ENCODE measurements at regions not wholly inside any gene's neighbourhood (a gene's known extent, or its start where the extent isn't known, plus 50 kb on each side); places are given as distances from the start of the nearest gene placed in this dataset.

- ChIA-PET CTCF (no interaction called here), POLR2A (no interaction called here)
- no peak for TF ChIP-seq CTCF (IDR thresholded peaks at IDR 0.05; ENCODE audit: insufficient read depth, low read length, missing control alignments)
- no peak overlapping the region for H3K4me3 ChIP-seq (ENCODE audit: low read depth, low read length)
- DNase-seq (ENCODE audit: low read depth, low spot score): no peak
Measured at GRCh38 chrX:39509157-39509556, 588.6 kb downstream of the BCOR start.

DNA sequence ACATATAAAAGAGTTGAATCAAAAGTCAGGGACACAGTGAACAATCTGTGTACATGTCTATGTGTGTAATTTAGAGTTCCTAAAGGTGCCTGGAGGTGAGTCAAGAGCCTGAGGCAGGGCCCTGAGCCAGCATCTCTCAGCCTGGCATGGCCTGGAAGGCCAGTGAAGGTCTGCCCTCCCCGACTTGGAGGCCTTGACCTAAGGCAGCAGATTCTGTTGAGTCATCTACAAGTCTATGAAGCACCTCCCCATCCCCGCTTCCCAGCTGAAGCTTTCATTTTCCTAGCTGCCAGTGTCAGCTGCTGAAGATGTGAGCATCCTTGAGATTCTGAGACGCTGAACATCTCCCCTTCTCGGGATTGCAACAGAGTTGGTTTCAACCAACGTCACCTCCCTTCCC, 583.9 kb downstream of the BCOR start:
- CTCF ChIA-PET: no interaction called here

GRCh38 chrX:39514801-39515200, 583.0 kb downstream of the BCOR start:
- no peak for DNase-seq (ENCODE audit: low read depth, low spot score)
- ChIA-PET POLR2A (no interaction called here), CTCF (no interaction called here)
- no peak overlapping the region for H3K4me3 ChIP-seq (ENCODE audit: low read depth, low read length)
- TF ChIP-seq CTCF (IDR thresholded peaks at IDR 0.05; ENCODE audit: insufficient read depth, low read length, missing control alignments): no peak

More for the DNA sequence above, 583.9 kb downstream of the BCOR start:
- POLR2A ChIA-PET: no interaction called here
- H3K4me3 ChIP-seq (ENCODE audit: low read depth, low read length): no peak overlapping the region
- TF ChIP-seq CTCF (IDR thresholded peaks at IDR 0.05; ENCODE audit: insufficient read depth, low read length, missing control alignments): no peak
- DNase-seq (ENCODE audit: low read depth, low spot score): no peak

DNA sequence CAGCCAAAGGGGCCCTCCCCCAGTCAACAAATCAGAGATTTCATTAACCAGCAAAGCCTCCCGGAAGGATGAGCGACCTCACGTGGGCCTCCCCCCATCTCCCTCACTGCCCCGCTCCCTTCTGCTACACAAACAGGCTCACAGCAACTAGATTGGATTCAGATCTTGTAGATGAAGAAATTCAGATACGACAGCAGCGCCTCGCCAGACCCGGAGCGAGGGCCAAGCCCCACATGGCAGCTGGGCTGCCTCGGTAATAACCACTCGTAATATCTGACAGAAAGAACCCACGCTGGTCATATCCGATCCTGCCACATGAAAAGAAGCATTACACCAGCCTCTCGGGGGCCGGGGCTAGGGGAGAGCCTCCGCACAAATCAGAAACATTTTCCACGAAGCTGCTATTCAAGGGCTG, 581.3 kb downstream of the BCOR start:
- POLR2A ChIA-PET: no interaction called here
- no peak for TF ChIP-seq CTCF (IDR thresholded peaks at IDR 0.05; ENCODE audit: insufficient read depth, low read length, missing control alignments)
- CTCF ChIA-PET: no interaction called here
- DNase-seq (ENCODE audit: low read depth, low spot score): no peak
- H3K4me3 ChIP-seq (ENCODE audit: low read depth, low read length): no peak overlapping the region

- no peak for DNase-seq (ENCODE audit: low read depth, low spot score)
- H3K4me3 ChIP-seq (ENCODE audit: low read depth, low read length): no peak overlapping the region
- POLR2A ChIA-PET: no interaction called here
- CTCF ChIA-PET: no interaction called here
- no peak for TF ChIP-seq CTCF (IDR thresholded peaks at IDR 0.05; ENCODE audit: insufficient read depth, low read length, missing control alignments)
Measured at GRCh38 chrX:39518476-39519029, 579.2 kb downstream of the BCOR start.

DNA sequence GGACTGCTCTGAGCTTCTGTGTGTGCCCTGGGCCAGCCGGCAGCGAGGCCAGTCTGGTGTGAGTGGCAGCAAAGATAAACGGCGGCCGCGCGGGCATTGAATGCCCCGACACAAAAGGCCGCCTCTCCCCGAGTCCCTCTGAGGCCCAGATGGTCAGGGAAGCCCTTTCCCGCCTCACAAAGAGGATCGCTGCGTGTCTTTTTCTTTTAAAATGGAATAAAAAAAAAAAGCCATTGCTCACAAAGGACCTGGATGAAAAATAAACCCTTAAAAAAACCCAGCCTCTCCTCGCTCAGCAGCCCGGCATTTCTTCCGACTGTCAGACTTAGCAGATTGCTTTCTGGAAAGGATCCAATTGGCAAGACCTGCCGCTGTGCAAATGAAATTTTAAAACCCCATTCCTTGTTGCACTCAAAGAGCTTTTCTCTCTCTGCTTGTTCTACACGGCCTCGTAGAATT, 578.7 kb downstream of the BCOR start:
- H3K4me3 ChIP-seq (ENCODE audit: low read depth, low read length): no peak overlapping the region
- DNase-seq (ENCODE audit: low read depth, low spot score): no peak
- ChIA-PET CTCF (no interaction called here), POLR2A (no interaction called here)
- no peak for TF ChIP-seq CTCF (IDR thresholded peaks at IDR 0.05; ENCODE audit: insufficient read depth, low read length, missing control alignments)
